GM10266 (cell line): ENCODE measurements at regions not wholly inside any gene's neighbourhood (a gene's known extent, or its start where the extent isn't known, plus 50 kb on each side); places are given as distances from the start of the nearest gene placed in this dataset.

Experiments used
- DNase-seq: peaks from one replicate; pipeline ENCODE4 v3.0.0; 2012; ENCODE audit errors: extremely low spot score
- CTCF ChIP-seq: IDR thresholded peaks from 2 replicates; pipeline ENCODE4 v1.5.1; 2012; ENCODE audit warnings: mild to moderate bottlenecking, low read depth; ENCODE audit not compliant: control insufficient read depth, insufficient read depth; ENCODE audit errors: missing control alignments

- TF ChIP-seq CTCF = no peak
Observed at GRCh38 chr3:43790060-43790459, 99.3 kb downstream of the ABHD5 start.

GRCh38 chr3:43790476-43790875 lies 99.7 kb downstream of the ABHD5 start:
- DNase-seq = no peak
- TF ChIP-seq CTCF = no peak

More at GRCh38 chr3:43790060-43790459, 99.3 kb downstream of the ABHD5 start:
- no peak for DNase-seq

GRCh38 chr3:43791246-43791645 lies 100.5 kb downstream of the ABHD5 start:
- no peak for DNase-seq
- TF ChIP-seq CTCF = no peak

DNA sequence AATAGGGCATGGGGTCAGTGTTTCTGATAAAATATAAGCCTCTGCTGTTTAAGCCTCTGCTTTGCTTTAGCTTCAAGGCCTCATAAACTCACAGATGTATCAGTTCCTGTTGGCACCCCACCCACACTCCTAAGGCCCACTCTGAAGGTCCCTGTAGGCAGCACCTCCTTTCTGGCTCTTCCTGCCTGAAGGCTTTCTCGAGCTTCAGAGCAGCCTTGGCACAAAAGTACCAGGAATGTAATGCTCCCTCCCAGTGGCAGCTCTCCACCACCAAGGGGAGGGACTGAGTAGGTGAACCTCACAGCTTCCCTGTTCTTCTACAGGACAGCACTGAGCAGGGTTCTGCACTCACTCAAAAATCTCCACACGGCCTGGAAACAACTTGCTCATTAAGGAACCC lies 102.2 kb downstream of the ABHD5 start:
- DNase-seq = no peak
- no peak for TF ChIP-seq CTCF

DNA sequence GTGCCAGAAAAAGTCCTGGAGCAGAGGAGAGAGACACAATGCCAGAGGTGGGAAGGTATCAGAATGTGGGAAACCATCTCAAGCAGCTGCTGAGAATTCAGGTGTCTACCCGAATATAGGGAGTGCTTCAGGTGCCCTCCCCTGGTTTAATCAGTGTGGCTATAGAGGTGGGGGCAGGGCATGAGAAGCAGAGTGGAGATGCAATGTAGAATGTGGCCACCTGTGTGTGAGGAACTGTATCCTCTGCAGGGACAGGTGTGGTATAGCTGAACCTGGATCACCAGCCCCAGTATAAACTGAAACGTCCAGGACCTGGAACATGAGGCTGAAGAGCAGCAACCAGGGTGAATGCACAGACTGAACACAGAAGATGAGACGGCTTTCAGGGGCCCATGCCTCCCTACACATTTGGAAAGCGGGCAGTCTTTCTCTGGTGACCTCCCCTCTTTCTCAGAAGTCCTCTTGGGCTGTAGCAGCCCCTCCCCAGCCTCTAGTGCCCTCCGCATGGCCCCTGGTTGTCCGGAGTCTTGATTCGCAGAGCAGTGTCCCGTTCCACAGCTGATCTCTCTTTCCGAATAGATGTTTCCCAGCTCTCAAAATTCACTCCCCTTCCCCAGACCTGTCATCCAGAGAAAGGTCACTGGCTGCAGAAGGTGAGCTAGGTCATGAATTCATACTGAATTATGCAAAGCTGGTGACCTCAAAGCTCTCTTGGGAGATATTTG lies 103.1 kb downstream of the ABHD5 start:
- no peak for TF ChIP-seq CTCF

DNA sequence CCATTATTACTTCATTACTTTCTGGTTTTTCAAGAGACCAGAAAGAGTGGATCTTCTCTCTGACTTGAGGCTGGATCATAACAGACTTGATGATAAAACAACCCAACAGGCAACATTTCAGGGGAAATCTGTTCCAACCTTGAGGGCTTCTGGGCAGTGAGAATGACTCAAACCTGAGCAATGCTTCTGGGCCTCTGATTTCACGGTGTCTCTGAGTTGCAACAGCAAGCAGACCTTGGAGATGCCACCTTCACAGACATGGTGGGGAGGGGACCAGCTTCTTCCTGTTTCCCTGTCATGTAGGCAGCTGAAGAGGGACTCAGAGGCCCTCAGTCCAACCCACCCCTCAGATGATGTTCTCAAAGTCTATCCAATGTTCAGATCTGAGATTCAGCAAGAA lies 104.0 kb downstream of the ABHD5 start:
- DNase-seq = no peak
- TF ChIP-seq CTCF = no peak

More for the DNA sequence above, 103.1 kb downstream of the ABHD5 start:
- DNase-seq = no peak

GRCh38 chr3:43795491-43795890 lies 104.8 kb downstream of the ABHD5 start:
- no peak for DNase-seq
- TF ChIP-seq CTCF = no peak
